ENCODE measurements at regions not wholly inside any gene's neighbourhood (a gene's known extent, or its start where the extent isn't known, plus 50 kb on each side); places are given as distances from the start of the nearest gene placed in this dataset.

GRCh38 chrX:69243276-69243675, 78.0 kb upstream of the PJA1 start:
- no peak for TF ChIP-seq CTCF (IDR thresholded peaks at IDR 0.05)
- Histone ChIP-seq H3K9me3 (no peaks in the 10 kb centered on the region), H3K36me3 (no peaks in the 10 kb centered on the region), H3K4me1 (no peaks in the 10 kb centered on the region), H3K4me3 (no peak overlapping the region), H3K27ac (no peak overlapping the region), H3K27me3 (no peaks in the 10 kb centered on the region)
- DNase-seq (ENCODE audit: low spot score), result no peak

- Histone ChIP-seq H3K4me1 (no peaks in the 10 kb centered on the region), H3K4me3 (no peak overlapping the region), H3K9me3 (no peaks in the 10 kb centered on the region), H3K27ac (peak overlapping the region in 1 of 2 donors; percentile 65), H3K27me3 (no peaks in the 10 kb centered on the region), H3K36me3 (no peaks in the 10 kb centered on the region)
- no peak for DNase-seq (ENCODE audit: low spot score)
- TF ChIP-seq CTCF (IDR thresholded peaks at IDR 0.05), result no peak
These were observed 73.6 kb upstream of the PJA1 start for GRCh38 chrX:69238887-69239231.

GRCh38 chrX:69238114-69238886, 73.0 kb upstream of the PJA1 start:
- Histone ChIP-seq H3K4me3 (no peak overlapping the region), H3K9me3 (no peaks in the 10 kb centered on the region), H3K27ac (peak overlapping the region in 1 of 2 donors; percentile 65), H3K4me1 (no peaks in the 10 kb centered on the region), H3K27me3 (no peaks in the 10 kb centered on the region), H3K36me3 (no peaks in the 10 kb centered on the region)
- no peak for TF ChIP-seq CTCF (IDR thresholded peaks at IDR 0.05)
- DNase-seq (ENCODE audit: low spot score), result no peak

- no peak overlapping the region for H3K27ac ChIP-seq
- no peaks in the 10 kb centered on the region for H3K27me3 ChIP-seq
- no peak for TF ChIP-seq CTCF (IDR thresholded peaks at IDR 0.05)
These were observed 72.0 kb upstream of the PJA1 start for GRCh38 chrX:69237236-69237635.

GRCh38 chrX:69236641-69237040, 71.4 kb upstream of the PJA1 start:
- H3K9me3 ChIP-seq, result no peaks in the 10 kb centered on the region
- no peaks in the 10 kb centered on the region for H3K27me3 ChIP-seq
- no peak overlapping the region for H3K4me3 ChIP-seq
- no peaks in the 10 kb centered on the region for H3K36me3 ChIP-seq
- H3K27ac ChIP-seq, result no peak overlapping the region
- TF ChIP-seq CTCF (IDR thresholded peaks at IDR 0.05), result no peak
- DNase-seq (ENCODE audit: low spot score), result no peak
- H3K4me1 ChIP-seq, result no peaks in the 10 kb centered on the region

More at GRCh38 chrX:69237236-69237635, 72.0 kb upstream of the PJA1 start:
- no peak overlapping the region for H3K4me3 ChIP-seq
- no peaks in the 10 kb centered on the region for H3K4me1 ChIP-seq
- H3K36me3 ChIP-seq, result no peaks in the 10 kb centered on the region
- no peak for DNase-seq (ENCODE audit: low spot score)
- H3K9me3 ChIP-seq, result no peaks in the 10 kb centered on the region

GRCh38 chrX:69234624-69235023, 69.4 kb upstream of the PJA1 start:
- Histone ChIP-seq H3K36me3 (no peaks in the 10 kb centered on the region), H3K4me3 (no peak overlapping the region), H3K4me1 (no peaks in the 10 kb centered on the region), H3K27ac (no peak overlapping the region), H3K9me3 (no peaks in the 10 kb centered on the region), H3K27me3 (no peaks in the 10 kb centered on the region)
- DNase-seq (ENCODE audit: low spot score), result no peak
- TF ChIP-seq CTCF (IDR thresholded peaks at IDR 0.05), result no peak
